ENCODE measurements at regions not wholly inside any gene's neighbourhood (a gene's known extent, or its start where the extent isn't known, plus 50 kb on each side); places are given as distances from the start of the nearest gene placed in this dataset.

- TF ChIP-seq CTCF (IDR thresholded peaks at IDR 0.05) (no peak), POLR2A (IDR thresholded peaks at IDR 0.05) (no peak)
These were observed 568.2 kb upstream of the EEF2KMT start for GRCh38 chr16:5665834-5666233.

Measured in vagina (tissue), 2 donors.